Neuron (in vitro differentiated cells): ENCODE measurements at regions not wholly inside any gene's neighbourhood (a gene's known extent, or its start where the extent isn't known, plus 50 kb on each side); places are given as distances from the start of the nearest gene placed in this dataset.
"Not testable (repeated sequence)": the region's sequence is repeated elsewhere in the genome, so short reads cannot be mapped to it uniquely, and the experiment has no call there.

ENCODE experiments used
- H2AFZ ChIP-seq: one replicate; pipeline ENCODE4 v1.6.1; 2013; ENCODE audit warnings: low read depth, mild to moderate bottlenecking, inconsistent platforms, low read length, moderate library complexity
- H3K27me3 ChIP-seq: one replicate; pipeline ENCODE4 v1.6.1; 2013; ENCODE audit warnings: low read length; ENCODE audit not compliant: insufficient read depth
- H3K36me3 ChIP-seq: one replicate; pipeline ENCODE4 v1.6.1; 2013; ENCODE audit warnings: low read length; ENCODE audit not compliant: insufficient read depth
- H3K4me1 ChIP-seq: one replicate; pipeline ENCODE4 v1.6.1; 2013; ENCODE audit warnings: low read length; ENCODE audit not compliant: insufficient read depth
- H3K4me3 ChIP-seq: 2 replicates; pipeline ENCODE4 v1.5.1; 2013; ENCODE audit warnings: mild to moderate bottlenecking, low read length, moderate library complexity
- H3K9me3 ChIP-seq: one replicate; pipeline ENCODE4 v1.6.1; 2013; ENCODE audit warnings: low read length

DNA sequence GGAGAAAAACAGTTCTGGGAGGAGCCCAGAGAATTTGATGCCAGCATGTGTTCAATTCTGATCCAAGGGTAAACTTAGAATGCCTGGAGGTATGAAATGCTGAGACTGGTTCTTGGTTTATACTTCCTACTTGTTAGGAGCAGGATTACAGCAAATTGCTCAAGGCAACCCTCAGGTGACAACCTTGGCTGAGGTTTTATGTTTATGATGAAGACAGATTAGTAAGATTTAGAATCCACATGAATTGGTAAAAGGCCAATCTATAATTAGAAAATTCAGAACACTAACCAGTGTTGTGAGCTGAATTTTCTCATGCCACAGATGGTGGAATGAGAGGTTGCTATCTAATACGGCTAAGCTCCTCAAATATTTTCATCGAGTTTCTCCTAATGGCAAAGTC lies 235.3 kb upstream of the NRIP1 start:
- H3K4me3 ChIP-seq, result no peak overlapping the region
- peaks cover 3% of the 10 kb centered on the region for H3K9me3 ChIP-seq
- no peak overlapping the region for H2AFZ ChIP-seq

DNA sequence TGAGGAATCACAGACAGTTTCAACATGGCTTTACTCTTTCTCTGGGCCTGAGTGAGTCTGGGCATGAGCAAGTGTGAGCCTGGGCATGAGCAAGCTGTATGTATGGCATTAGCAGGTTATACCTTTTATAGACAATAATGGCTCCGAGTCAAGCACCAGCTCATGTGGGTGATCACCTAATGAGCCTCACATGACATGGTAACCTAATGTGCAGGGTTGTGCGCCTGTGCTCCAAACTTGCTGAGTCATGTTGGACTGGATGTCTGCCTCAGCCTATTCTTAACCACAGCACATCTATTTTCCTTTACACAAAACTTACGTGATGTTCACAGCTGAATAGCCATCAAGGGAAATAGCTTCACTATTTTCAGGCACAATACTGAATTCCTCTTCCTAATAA lies 236.2 kb upstream of the NRIP1 start:
- no peaks in the 10 kb centered on the region for H3K36me3 ChIP-seq
- H3K4me3 ChIP-seq, result no peak overlapping the region
- H2AFZ ChIP-seq, result no peak overlapping the region
- peaks cover 21% of the 10 kb centered on the region for H3K4me1 ChIP-seq
- H3K9me3 ChIP-seq, result peaks cover 3% of the 10 kb centered on the region
- no peaks in the 10 kb centered on the region for H3K27me3 ChIP-seq

More for the DNA sequence above, 235.3 kb upstream of the NRIP1 start:
- Histone ChIP-seq H3K36me3 (no peaks in the 10 kb centered on the region), H3K27me3 (no peaks in the 10 kb centered on the region), H3K4me1 (peaks cover 21% of the 10 kb centered on the region)

DNA sequence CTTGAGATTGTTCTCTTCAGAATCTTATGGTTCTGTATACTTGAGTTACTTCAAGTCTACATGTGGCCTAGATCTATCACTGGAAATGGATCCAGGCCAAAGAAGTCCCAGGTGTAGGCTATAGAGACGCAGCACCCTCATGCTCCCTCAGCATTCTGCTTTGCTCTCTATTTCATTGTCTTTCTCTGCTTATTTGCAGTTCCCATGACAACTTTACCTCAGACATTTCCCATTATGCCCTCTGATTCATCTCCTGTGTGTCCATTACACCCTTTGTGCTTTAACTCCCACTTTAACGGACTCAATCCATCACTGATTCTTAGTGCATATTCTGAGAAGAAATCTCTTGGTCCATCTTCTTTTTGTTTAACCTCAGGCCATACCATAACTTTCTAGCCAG lies 236.9 kb upstream of the NRIP1 start:
- Histone ChIP-seq H2AFZ (no peak overlapping the region), H3K4me3 (no peak overlapping the region), H3K36me3 (no peaks in the 10 kb centered on the region), H3K9me3 (peaks cover 3% of the 10 kb centered on the region), H3K27me3 (no peaks in the 10 kb centered on the region), H3K4me1 (peaks cover 21% of the 10 kb centered on the region)

DNA sequence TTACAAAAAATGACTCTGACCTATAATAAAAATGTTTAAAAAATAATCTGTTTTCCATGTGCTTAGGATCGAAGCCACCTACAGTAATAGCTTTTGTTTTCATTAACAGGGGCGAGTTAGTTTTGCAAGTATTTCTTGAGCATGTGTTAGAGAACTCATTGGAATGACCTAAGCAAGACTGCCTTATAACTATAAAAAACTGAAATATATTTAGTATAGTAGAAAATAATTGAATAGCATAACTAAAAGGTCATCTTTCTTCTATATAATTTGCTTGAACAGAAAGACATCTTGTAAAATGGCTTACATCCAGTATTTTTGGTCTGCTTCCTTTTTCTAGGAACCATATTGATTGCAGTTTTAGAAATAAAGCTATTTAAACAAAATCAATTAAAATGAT lies 241.5 kb upstream of the NRIP1 start:
- H3K4me3 ChIP-seq, result no peak overlapping the region
- H3K27me3 ChIP-seq, result no peaks in the 10 kb centered on the region
- no peaks in the 10 kb centered on the region for H3K36me3 ChIP-seq
- H3K9me3 ChIP-seq, result no peaks in the 10 kb centered on the region
- H2AFZ ChIP-seq, result no peak overlapping the region
- H3K4me1 ChIP-seq, result peaks cover 17% of the 10 kb centered on the region

DNA sequence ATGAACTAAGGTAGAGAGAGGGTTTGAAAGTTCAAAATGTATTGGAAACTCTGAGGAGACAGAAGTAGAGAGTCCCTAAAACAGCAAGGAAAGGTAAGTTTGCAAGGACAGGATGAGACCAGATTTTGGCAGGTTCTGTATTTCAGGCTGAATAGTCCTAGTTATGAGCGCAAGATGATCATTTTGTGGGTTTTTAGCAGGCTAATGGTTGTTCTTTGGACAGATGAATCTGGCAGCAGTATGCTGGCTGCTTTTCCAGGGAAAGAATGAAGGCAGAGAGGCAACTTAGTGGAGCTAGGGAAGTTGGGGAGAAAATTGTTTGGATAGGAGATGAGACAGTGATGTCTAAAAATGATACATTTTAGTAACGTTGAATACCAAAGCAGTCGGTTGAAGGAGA lies 243.5 kb upstream of the NRIP1 start:
- H2AFZ ChIP-seq, result no peak overlapping the region
- H3K4me1 ChIP-seq, result peaks cover 3% of the 10 kb centered on the region
- H3K9me3 ChIP-seq, result no peaks in the 10 kb centered on the region
- H3K4me3 ChIP-seq, result no peak overlapping the region
- no peaks in the 10 kb centered on the region for H3K27me3 ChIP-seq
- no peaks in the 10 kb centered on the region for H3K36me3 ChIP-seq

DNA sequence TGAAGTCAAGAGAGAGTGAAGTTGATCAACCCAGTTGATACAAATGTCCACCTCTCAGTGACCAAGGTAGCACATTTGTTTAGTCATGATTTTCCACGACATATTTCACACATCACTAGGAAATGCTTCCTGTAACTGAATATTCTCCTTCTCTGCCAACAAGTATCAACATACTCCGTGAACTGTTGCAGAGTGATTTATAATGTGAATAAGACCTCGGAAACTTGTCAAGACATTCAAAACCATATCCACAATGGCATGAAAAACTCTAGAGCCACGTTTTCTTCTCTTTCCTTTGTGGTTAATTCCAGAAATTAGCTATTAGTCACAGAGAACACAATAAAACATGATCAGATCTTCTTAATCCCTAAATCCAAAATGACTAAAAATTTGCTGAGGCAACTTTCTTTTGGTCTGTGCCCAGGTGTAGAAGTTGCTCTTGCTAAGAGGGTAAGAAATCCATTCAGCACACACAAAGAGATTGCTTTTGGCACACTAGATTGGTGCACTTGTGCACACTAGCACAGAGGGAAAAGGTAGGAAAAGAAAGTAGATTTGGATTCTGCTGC lies 244.3 kb upstream of the NRIP1 start:
- Histone ChIP-seq H3K4me1 (peaks cover 2% of the 10 kb centered on the region), H3K36me3 (no peaks in the 10 kb centered on the region), H3K9me3 (no peaks in the 10 kb centered on the region)

DNA sequence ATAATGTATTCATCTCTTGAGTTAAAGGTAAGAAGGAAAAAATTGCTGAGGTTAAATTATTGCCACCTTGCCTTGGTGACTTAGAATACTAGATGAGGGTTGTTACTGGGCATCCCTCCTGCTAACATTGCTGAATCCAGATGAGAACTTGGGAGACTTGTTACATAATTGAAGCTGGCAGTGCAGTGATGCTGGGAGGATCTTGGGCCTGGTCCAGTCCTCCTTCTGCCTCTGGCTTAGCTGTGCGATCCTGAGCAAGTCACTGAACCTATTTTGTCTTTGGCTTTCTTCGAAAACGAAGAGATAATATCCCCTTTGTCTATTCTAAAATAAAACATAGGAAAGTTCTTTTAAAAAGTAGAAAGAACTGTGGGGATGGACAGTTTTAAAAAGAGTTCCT lies 244.9 kb upstream of the NRIP1 start:
- no peak overlapping the region for H2AFZ ChIP-seq
- no peak overlapping the region for H3K4me3 ChIP-seq
- H3K27me3 ChIP-seq, result no peaks in the 10 kb centered on the region
- no peaks in the 10 kb centered on the region for H3K9me3 ChIP-seq
- no peaks in the 10 kb centered on the region for H3K4me1 ChIP-seq
- H3K36me3 ChIP-seq, result no peaks in the 10 kb centered on the region

More for the DNA sequence above, 244.3 kb upstream of the NRIP1 start:
- no peak overlapping the region for H2AFZ ChIP-seq
- no peak overlapping the region for H3K4me3 ChIP-seq
- no peaks in the 10 kb centered on the region for H3K27me3 ChIP-seq

DNA sequence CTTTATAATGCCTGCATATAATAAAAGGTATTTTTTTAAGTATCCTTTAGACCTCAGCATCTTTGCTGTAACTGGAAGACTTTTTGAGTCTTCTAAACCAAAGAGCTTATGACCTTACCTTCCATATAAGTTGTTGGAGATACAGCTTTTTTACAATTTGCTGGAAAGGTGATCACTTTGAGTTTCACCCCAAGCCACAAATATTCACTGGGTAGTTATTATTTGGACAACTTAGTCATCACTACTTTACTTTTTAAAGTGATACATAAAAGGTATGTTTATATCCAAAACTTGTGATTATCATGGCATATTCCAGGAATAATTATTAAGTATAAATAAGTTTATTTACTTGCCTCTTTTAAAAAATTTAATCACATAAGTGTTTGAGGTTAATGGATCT lies 246.7 kb upstream of the NRIP1 start:
- H3K27me3 ChIP-seq, result no peaks in the 10 kb centered on the region
- no peak overlapping the region for H3K4me3 ChIP-seq
- no peaks in the 10 kb centered on the region for H3K9me3 ChIP-seq
- H3K36me3 ChIP-seq, result no peaks in the 10 kb centered on the region
- H3K4me1 ChIP-seq, result no peaks in the 10 kb centered on the region
- no peak overlapping the region for H2AFZ ChIP-seq

DNA sequence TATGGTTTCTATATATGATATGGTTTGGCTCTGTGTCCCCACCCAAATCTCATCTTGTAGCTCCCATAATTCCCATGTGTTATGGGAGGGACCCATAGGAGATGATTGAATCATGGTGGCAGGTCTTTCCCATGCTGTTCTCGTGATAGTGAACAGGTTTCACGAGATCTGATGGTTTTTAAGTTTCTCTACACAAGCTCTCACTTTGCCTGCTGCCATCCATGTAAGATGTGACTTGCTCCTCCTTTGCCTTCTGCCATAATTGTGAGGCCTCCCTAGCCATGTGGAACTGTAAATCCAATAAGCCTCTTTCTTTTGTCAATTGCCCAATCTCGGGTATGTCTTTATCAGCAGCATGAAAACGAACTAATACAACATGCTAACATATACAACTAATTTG lies 252.2 kb upstream of the NRIP1 start:
- not testable (repeated sequence) for H3K4me1 ChIP-seq, H3K9me3 ChIP-seq, H3K4me3 ChIP-seq, H3K27me3 ChIP-seq, H2AFZ ChIP-seq, H3K36me3 ChIP-seq

DNA sequence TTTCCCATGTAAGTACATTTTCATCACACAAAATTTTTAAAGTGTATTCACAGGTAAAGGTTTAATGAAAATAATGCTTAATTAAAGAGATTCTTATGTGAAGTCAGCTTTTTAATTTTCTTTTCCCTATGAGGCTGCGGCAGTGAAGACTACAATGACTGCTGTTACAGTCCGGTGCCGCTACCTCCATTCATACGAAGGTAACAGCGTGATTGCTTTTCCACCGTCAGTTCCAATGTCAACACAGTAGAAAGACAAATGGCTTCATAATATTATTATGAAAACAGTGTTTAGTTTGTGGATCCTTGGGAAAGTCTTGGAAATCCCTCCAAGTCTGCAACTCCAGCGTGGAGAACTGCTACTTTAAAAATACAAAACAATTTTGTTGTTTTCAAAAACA lies 254.9 kb upstream of the NRIP1 start:
- Histone ChIP-seq H3K36me3 (no peaks in the 10 kb centered on the region), H3K4me1 (peaks cover 17% of the 10 kb centered on the region), H3K9me3 (no peaks in the 10 kb centered on the region), H2AFZ (no peak overlapping the region), H3K27me3 (no peaks in the 10 kb centered on the region), H3K4me3 (no peak overlapping the region)

DNA sequence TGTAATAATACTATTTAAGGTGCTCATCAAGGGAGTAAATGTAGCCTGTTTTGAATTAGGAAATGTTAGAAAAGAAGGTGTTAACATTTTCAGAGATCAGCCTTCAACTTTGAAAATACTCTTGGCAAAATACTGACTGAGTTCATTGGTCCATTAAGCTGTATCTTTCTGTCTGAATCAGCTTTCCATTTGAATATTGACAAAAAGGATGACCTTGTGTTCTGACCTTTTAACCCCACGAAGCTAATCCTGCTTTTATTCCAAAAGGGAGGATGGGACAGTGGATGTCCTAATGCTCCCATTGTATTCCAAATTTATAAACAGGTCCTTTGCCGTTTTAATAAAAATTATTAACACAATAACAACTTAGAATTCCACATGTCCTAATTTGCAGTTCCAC lies 259.7 kb upstream of the NRIP1 start:
- no peaks in the 10 kb centered on the region for H3K36me3 ChIP-seq
- H2AFZ ChIP-seq, result no peak overlapping the region
- peaks cover 20% of the 10 kb centered on the region for H3K4me1 ChIP-seq
- no peak overlapping the region for H3K4me3 ChIP-seq
- H3K27me3 ChIP-seq, result no peaks in the 10 kb centered on the region
- H3K9me3 ChIP-seq, result no peaks in the 10 kb centered on the region

DNA sequence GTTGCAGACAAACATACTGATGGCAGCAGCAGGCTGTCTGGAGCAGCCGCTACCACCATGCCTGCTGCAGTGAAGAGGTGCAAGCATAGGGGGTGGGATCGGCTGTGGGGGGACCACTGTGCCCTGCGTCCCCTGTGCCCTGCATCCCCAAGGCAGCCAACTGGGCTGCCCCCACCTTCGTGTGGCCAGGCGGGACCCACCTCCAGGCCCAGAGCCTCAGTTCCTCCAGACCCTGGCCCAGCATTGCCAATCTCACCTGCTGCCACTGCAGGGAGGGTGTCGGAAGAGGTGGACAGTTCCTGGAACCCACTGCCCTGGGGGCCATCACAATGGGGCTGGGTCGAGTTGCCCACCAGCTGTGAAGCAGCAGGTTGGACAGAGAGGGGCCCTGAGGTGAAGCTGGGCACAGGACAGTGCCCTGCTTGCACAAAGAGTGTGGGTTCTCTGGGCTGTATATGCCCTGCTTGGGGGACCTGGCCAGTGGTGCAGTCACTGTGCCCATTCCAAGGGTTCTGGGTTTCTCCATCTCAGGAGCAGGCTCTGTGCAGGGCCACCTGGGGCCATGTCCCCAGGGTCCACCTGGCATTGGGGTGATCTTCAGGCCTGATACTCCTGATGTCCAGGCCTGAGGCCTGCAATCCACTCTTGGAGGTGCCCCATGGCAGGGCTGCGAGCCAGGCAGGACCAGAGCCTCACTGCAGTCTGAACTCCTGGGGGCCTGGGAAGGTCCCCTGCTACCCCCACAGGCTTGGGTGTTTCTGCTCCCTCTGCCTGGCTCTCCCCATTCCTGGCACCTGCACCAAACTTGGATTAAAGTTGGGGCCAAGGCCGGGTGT lies 261.4 kb upstream of the NRIP1 start:
- H2AFZ ChIP-seq, result no peak overlapping the region
- H3K4me3 ChIP-seq, result no peak overlapping the region
- no peaks in the 10 kb centered on the region for H3K9me3 ChIP-seq
- H3K27me3 ChIP-seq, result no peaks in the 10 kb centered on the region
- H3K36me3 ChIP-seq, result no peaks in the 10 kb centered on the region
- peaks cover 20% of the 10 kb centered on the region for H3K4me1 ChIP-seq

DNA sequence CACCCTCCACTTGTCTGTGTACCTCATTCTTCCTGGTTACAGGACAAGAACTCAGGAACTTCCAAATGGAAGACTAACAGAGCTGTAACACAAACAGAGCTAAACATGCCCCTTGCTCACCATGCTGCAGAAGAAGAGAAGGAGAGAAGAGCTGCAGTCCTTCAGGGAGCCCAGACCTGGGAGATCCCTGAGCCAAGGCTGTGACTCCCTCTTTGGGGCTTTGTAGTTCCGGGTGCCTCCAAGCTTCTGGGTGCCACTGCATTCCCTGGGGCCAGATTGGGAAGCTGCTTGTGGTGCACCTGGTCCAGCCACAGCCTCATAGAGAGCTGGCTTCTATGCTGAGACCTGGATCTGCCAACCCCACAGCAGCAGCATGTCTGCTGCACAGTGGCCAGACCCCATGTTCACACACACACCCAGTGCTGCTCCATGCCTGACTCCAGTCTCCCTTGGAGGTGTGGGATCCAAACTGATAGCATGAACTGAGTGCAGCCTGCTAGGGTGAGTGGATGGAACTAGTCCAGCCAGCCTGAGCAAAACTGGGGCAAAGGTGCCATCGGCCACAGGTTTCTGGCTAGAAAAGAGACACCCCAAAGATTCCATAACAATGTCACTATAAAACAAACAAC lies 263.0 kb upstream of the NRIP1 start:
- Histone ChIP-seq H3K4me3 (no peak overlapping the region), H3K36me3 (no peaks in the 10 kb centered on the region)

More for the DNA sequence above, 263.0 kb upstream of the NRIP1 start:
- no peaks in the 10 kb centered on the region for H3K27me3 ChIP-seq
- H3K9me3 ChIP-seq, result no peaks in the 10 kb centered on the region
- H3K4me1 ChIP-seq, result peaks cover 20% of the 10 kb centered on the region
- H2AFZ ChIP-seq, result no peak overlapping the region
